CD14-positive monocyte (primary cell): ENCODE measurements at regions not wholly inside any gene's neighbourhood (a gene's known extent, or its start where the extent isn't known, plus 50 kb on each side); places are given as distances from the start of the nearest gene placed in this dataset.

Experiments
- DNase-seq, 3 donors: peaks; one replicate each; pipeline ENCODE4 v3.0.0-alpha.2; 2011 to 2022
- H2AFZ ChIP-seq: 2 replicates; pipeline ENCODE4 v1.6.0; 2012; ENCODE audit warnings: mild to moderate bottlenecking, low read depth, low read length, inconsistent platforms; ENCODE audit not compliant: insufficient read depth, poor library complexity, severe bottlenecking
- H3K27ac ChIP-seq, 2 donors: 1 replicate in 1 of 2; 2 replicates in 1 of 2; pipeline ENCODE4 v1.5.1; 2012 to 2013; ENCODE audit warnings: low read length in 2 of 2, control low read depth in 1 of 2, inconsistent platforms in 1 of 2, low read depth in 1 of 2, mild to moderate bottlenecking in 1 of 2
- H3K27me3 ChIP-seq, 2 donors: one replicate each; pipeline versions ENCODE4 v1.6.0 to v1.6.1; 2011 to 2013; ENCODE audit warnings: low read length in 2 of 2; ENCODE audit not compliant: control insufficient read depth in 2 of 2, insufficient read depth in 2 of 2
- H3K36me3 ChIP-seq, 2 donors: replicated peaks in 1 of 2; 1 replicate in 1 of 2; 2 replicates in 1 of 2; pipeline versions ENCODE4 v1.5.1 to v1.6.1; 2012 to 2013; ENCODE audit warnings: low read length in 2 of 2, control low read depth in 1 of 2, inconsistent platforms in 1 of 2, mild to moderate bottlenecking in 1 of 2; ENCODE audit not compliant: insufficient read depth in 2 of 2, control insufficient read depth in 1 of 2
- H3K4me1 ChIP-seq, 2 donors: 1 replicate in 1 of 2; 2 replicates in 1 of 2; pipeline versions ENCODE4 v1.5.1 to v1.6.1; 2012 to 2013; ENCODE audit warnings: low read length in 2 of 2, control low read depth in 1 of 2, inconsistent platforms in 1 of 2, mild to moderate bottlenecking in 1 of 2, moderate library complexity in 1 of 2; ENCODE audit not compliant: insufficient read depth in 2 of 2, control insufficient read depth in 1 of 2
- H3K4me2 ChIP-seq: replicated peaks from 2 replicates; pipeline ENCODE3; 2012; ENCODE audit warnings: low read length, moderate library complexity, mild to moderate bottlenecking; ENCODE audit not compliant: poor library complexity, severe bottlenecking; ENCODE audit errors: extremely low read depth
- H3K4me3 ChIP-seq, 3 experiments: fragments of 200-600 bp in 1 of 3; sonication (generic) in 1 of 3; replicated peaks in 1 of 3; 1 replicate in 2 of 3; 2 replicates in 1 of 3; pipeline ENCODE4 v1.5.1; 2011 to 2013; ENCODE audit warnings: low read length in 3 of 3, mild to moderate bottlenecking in 3 of 3, control low read depth in 2 of 3, low read depth in 2 of 3, inconsistent platforms in 1 of 3, moderate library complexity in 1 of 3
- H3K79me2 ChIP-seq: 2 replicates; pipeline ENCODE4 v1.6.0; 2012; ENCODE audit warnings: mild to moderate bottlenecking, control low read depth, inconsistent platforms, low read length, moderate library complexity; ENCODE audit not compliant: insufficient read depth
- H3K9ac ChIP-seq: 2 replicates; pipeline ENCODE4 v1.6.0; 2017; ENCODE audit warnings: low read length, mild to moderate bottlenecking; ENCODE audit not compliant: insufficient read depth, poor library complexity, severe bottlenecking
- H3K9me3 ChIP-seq, 2 donors: replicated peaks in 1 of 2; 1 replicate in 1 of 2; 2 replicates in 1 of 2; pipeline versions ENCODE4 v1.5.1 to v1.6.1; 2012 to 2013; ENCODE audit warnings: low read length in 2 of 2, control low read depth in 1 of 2; ENCODE audit not compliant: control insufficient read depth in 1 of 2, insufficient read depth in 1 of 2
- H4K20me1 ChIP-seq: 2 replicates; pipeline ENCODE4 v1.6.0; 2012; ENCODE audit warnings: mild to moderate bottlenecking, low read length, control low read depth, moderate library complexity; ENCODE audit not compliant: insufficient read depth
- H3K27ac Mint-ChIP-seq, 7 donors: one replicate each; pipeline ENCODE4 v1.8.0; 2020; ENCODE audit warnings: mild to moderate bottlenecking in 7 of 7, mixed read lengths in 7 of 7, moderate library complexity in 6 of 7, inconsistent platforms in 2 of 7
- H3K27me3 Mint-ChIP-seq, 3 donors: one replicate each; pipeline ENCODE4 v1.8.0; 2021 to 2022; ENCODE audit warnings: low read depth in 3 of 3, mild to moderate bottlenecking in 3 of 3, mixed read lengths in 3 of 3, moderate library complexity in 3 of 3, inconsistent platforms in 1 of 3
- H3K36me3 Mint-ChIP-seq, 2 donors: one replicate each; pipeline ENCODE4 v1.8.0; 2020; ENCODE audit warnings: mixed read lengths in 2 of 2, inconsistent platforms in 1 of 2, mild to moderate bottlenecking in 1 of 2
- H3K4me1 Mint-ChIP-seq: one replicate; pipeline ENCODE4 v1.8.0; 2020; ENCODE audit warnings: mild to moderate bottlenecking, mixed read lengths
- H3K4me3 Mint-ChIP-seq, 2 donors: one replicate each; pipeline ENCODE4 v1.8.0; 2020; ENCODE audit warnings: mild to moderate bottlenecking in 2 of 2, mixed read lengths in 2 of 2, moderate library complexity in 1 of 2
- H3K9me3 Mint-ChIP-seq, 7 donors: one replicate each; pipeline ENCODE4 v1.8.0; 2020 to 2022; ENCODE audit warnings: mixed read lengths in 7 of 7, mild to moderate bottlenecking in 6 of 7, moderate library complexity in 6 of 7, inconsistent platforms in 2 of 7
- WGBS: methylation state at CpG from one replicate; pipeline ENCODE4 v1.1.5; 2013; ENCODE audit warnings: missing lambda C conversion rate; ENCODE audit not compliant: insufficient coverage; 5-methylcytosine and 5-hydroxymethylcytosine counted together
- intact Hi-C, 2 donors: fragments of 100-400 bp; cut with micrococcal nuclease; formaldehyde crosslinking; loops; one replicate each; pipeline versions ENCODE4 v1.15.0 to v1.15.1; 2023
- TF ChIP-seq, protein P1 (sequence below): fragments of 200-600 bp; IDR thresholded peaks from one replicate; pipeline ENCODE4 v1.8.0; 2022; ENCODE audit warnings: antibody characterized with exemption, mild to moderate bottlenecking

DNA sequence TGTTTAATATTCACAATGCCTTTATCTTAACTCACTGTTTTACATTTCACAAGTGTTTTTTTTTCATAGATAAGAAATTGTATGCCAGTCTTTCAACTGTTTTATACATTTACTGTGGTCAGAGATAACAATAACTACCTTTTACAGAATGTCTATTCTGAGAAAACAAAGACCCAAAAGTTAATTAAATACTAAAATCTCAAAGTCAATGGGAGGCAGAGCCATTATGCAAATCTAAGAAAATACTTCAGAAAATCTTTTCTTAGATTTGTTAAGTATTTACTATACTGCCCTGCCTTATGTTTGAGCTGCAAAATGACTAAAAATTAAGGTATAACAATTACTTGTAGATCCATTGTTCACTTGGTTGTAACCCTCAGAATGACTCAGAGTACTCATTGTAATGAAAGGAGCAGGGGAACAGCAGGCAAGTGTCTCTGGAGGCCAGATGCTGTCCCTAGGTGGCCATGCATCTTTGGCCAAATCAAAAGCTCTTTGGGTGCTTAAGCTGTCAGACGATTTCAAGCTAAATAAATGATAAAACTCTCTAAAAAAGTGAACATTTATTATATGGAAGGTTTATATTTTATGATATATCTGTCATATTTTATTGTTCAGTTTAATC is 770.1 kb upstream of the PCDH20 start:
- Histone ChIP-seq H2AFZ (no peak overlapping the region), H3K4me2 (no peak overlapping the region), H4K20me1 (no peaks in the 10 kb centered on the region), H3K36me3 (no peaks in the 10 kb centered on the region), H3K79me2 (no peaks in the 10 kb centered on the region), H3K4me1 (no peaks in the 10 kb centered on the region), H3K9ac (no peak overlapping the region), H3K27me3 (no peaks in the 10 kb centered on the region), H3K9me3 (no peaks in the 10 kb centered on the region), H3K27ac (no peak overlapping the region), H3K4me3 (no peak overlapping the region)
- Mint-ChIP-seq H3K9me3 (peaks cover 0 to 8% (median 0%) of the 10 kb centered on the region in 7 donors), H3K27ac (no peak overlapping the region), H3K27me3 (peaks cover 0 to 1% (median 0%) of the 10 kb centered on the region in 3 donors), H3K4me3 (no peak overlapping the region), H3K4me1 (no peaks in the 10 kb centered on the region), H3K36me3 (no peaks in the 10 kb centered on the region)
- intact Hi-C loops: no loop called here
- no peak for DNase-seq
- WGBS: no CpG with 5 or more reads among the region's 1 CpG
- TF ChIP-seq, protein P1, sequence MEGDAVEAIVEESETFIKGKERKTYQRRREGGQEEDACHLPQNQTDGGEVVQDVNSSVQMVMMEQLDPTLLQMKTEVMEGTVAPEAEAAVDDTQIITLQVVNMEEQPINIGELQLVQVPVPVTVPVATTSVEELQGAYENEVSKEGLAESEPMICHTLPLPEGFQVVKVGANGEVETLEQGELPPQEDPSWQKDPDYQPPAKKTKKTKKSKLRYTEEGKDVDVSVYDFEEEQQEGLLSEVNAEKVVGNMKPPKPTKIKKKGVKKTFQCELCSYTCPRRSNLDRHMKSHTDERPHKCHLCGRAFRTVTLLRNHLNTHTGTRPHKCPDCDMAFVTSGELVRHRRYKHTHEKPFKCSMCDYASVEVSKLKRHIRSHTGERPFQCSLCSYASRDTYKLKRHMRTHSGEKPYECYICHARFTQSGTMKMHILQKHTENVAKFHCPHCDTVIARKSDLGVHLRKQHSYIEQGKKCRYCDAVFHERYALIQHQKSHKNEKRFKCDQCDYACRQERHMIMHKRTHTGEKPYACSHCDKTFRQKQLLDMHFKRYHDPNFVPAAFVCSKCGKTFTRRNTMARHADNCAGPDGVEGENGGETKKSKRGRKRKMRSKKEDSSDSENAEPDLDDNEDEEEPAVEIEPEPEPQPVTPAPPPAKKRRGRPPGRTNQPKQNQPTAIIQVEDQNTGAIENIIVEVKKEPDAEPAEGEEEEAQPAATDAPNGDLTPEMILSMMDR: no peak

DNA sequence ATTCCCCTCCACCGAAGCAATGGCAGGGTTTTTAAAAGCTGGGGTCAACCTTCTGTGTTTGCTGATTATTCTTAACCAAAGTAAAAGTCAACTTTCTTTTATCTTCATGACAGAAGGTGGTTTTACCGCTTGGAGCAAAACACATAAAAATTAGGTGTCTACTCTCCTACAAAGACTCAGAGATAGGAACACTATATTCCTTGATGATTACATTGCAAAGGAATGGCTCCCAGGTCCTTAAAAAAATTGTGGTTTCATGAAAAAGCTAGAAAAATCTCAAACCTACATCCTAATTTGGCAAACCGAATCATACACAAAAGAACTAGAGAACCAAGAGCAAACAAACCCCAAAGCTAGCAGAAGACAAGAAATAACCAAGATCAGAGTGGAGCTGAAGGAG is 760.4 kb upstream of the PCDH20 start:
- Histone ChIP-seq H3K27ac (no peak overlapping the region), H4K20me1 (no peaks in the 10 kb centered on the region), H3K36me3 (no peaks in the 10 kb centered on the region), H3K27me3 (no peaks in the 10 kb centered on the region), H3K4me2 (no peak overlapping the region), H3K4me1 (no peaks in the 10 kb centered on the region), H3K4me3 (no peak overlapping the region), H2AFZ (no peak overlapping the region), H3K9ac (no peak overlapping the region), H3K9me3 (peaks cover 0 to 7% of the 10 kb centered on the region in 2 donors), H3K79me2 (no peaks in the 10 kb centered on the region)
- Mint-ChIP-seq H3K27me3 (peaks cover 0 to 1% (median 0%) of the 10 kb centered on the region in 3 donors), H3K27ac (no peak overlapping the region), H3K4me3 (no peak overlapping the region), H3K4me1 (no peaks in the 10 kb centered on the region), H3K36me3 (no peaks in the 10 kb centered on the region), H3K9me3 (peaks cover 2 to 10% (median 4%) of the 10 kb centered on the region in 7 donors)
- WGBS: no CpG with 5 or more reads among the region's 3 CpGs
- intact Hi-C loops: no loop called here
- TF ChIP-seq, protein P1: no peak
- DNase-seq: no peak
